ENCODE measurements at regions not wholly inside any gene's neighbourhood (a gene's known extent, or its start where the extent isn't known, plus 50 kb on each side); places are given as distances from the start of the nearest gene placed in this dataset.
"Not testable (repeated sequence)": the region's sequence is repeated elsewhere in the genome, so short reads cannot be mapped to it uniquely, and the experiment has no call there.

GRCh38 chr12:72995616-72996015 is 723.4 kb downstream of the TRHDE start:
- Histone ChIP-seq H3K4me3 (no peak overlapping the region), H3K27ac (no peak overlapping the region)

DNA sequence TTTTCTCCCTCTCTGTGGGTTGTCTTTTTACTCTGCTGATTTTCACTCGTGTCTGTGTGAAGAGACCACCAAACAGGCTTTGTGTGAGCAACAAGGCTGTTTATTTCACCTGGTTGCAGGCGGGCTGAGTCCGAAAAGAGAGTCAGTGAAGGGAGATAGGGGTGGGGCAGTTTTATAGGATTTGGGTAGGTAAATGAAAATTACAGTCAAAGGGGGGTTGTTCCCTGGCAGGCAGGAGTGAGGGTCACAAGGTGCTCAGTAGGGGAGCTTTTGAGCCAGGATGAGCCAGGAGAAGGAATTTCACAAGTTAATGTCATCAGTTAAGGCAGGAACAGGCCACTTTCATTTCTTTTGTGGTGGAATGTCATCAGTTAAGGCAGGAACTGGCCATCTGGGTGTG is 729.6 kb downstream of the TRHDE start:
- not testable (repeated sequence) for H3K27ac ChIP-seq, H3K4me3 ChIP-seq

- H3K4me3 ChIP-seq, H3K27ac ChIP-seq: not testable (repeated sequence)
These were observed 730.3 kb downstream of the TRHDE start for GRCh38 chr12:73002504-73002903.

DNA sequence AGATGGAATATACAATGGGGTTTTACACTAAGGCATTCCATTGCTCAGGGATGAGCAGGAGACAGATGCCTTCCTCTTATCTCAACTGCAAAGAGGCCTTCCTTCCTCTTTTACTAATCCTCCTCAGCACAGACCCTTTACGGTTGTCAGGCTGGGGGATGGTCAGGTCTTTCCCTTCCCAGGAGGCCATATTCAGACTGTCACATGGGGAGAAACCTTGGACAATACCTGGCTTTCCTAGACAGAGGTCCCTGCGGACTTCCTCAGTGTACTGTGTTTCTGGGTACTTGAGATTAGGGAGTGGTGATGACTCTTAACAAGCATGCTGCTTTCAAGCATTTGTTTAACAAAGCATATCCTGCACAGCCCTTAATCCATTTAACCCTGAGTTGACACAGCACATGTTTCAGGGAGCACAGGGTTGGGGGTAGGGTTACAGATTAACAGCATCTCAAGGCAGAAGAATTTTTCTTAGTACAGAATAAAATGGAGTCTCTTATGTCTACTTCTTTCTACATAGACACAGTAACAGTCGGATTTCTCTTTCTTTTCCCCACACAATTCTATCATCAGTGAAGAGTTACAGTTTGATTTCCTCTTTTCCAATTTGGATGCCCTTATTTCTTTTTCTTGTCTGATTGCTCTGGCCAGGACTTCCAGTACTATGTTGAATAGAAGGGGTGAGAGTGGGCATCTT is 737.1 kb downstream of the TRHDE start:
- not testable (repeated sequence) for H3K27ac ChIP-seq, H3K4me3 ChIP-seq

DNA sequence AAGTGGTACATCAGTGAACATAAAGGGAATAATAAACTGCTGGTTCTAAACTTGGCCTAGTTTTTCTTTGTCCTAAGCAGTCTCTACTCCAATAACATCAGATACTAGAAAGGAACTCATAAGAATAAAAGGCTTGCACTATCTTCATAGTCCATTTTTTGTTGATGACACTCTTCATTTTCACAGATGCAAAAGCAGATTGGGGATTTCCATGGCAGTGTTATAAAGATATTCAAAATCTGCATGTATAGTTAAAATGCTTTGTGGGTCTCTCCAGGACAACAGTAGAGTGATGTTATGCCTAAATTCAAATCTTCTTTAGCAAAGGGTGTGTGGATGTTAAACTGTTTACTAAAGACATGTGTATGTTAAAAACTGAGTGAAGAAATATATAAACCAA is 745.8 kb downstream of the TRHDE start:
- no peak overlapping the region for H3K27ac ChIP-seq
- H3K4me3 ChIP-seq, result no peak overlapping the region

- H3K4me3 ChIP-seq, result no peak overlapping the region
- H3K27ac ChIP-seq, result no peak overlapping the region
These were observed 781.7 kb downstream of the TRHDE start for GRCh38 chr12:73053893-73054292.

- no peak overlapping the region for H3K27ac ChIP-seq
- no peak overlapping the region for H3K4me3 ChIP-seq
These were observed 785.3 kb downstream of the TRHDE start for GRCh38 chr12:73057428-73057827.

DNA sequence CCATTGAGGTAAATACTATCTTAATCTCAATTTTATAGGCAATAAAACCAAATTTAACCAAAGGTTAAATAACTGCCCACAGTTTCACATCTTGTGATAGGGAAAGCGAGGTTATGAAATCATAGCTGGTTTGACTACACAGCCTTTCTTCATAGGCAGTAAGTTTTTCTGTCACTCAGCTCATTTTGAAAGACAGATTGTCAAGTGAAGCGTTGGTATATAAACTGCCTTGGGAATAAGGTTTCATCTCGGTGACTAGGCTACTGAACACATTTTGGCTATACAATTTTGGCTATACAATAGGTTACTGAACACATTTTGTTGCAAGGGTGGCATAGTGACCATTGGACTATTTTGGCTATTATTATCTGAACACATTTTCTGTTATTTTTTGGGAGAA is 793.7 kb downstream of the TRHDE start:
- Histone ChIP-seq H3K27ac (no peak overlapping the region), H3K4me3 (no peak overlapping the region)

DNA sequence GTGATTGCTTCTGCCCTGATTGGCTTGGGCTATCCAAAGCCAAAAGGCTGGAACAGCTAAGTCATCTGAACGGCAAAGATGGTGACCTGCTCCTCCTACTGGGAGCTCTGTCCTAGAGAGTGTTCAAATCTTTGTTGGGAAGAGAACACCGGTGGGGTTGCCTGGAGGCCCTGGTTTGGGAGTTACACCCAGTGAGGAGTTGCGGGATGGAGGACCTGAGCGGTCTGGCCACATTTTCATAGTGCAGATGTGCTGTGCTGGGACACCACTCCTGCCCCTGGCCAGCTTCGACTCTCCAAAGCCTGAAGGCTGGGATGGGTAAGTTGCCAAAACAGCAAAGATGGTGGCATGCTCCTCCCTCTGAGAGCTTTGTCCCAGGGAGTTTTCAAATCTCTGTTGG is 795.4 kb downstream of the TRHDE start:
- no peak overlapping the region for H3K4me3 ChIP-seq
- H3K27ac ChIP-seq, result no peak overlapping the region

DNA sequence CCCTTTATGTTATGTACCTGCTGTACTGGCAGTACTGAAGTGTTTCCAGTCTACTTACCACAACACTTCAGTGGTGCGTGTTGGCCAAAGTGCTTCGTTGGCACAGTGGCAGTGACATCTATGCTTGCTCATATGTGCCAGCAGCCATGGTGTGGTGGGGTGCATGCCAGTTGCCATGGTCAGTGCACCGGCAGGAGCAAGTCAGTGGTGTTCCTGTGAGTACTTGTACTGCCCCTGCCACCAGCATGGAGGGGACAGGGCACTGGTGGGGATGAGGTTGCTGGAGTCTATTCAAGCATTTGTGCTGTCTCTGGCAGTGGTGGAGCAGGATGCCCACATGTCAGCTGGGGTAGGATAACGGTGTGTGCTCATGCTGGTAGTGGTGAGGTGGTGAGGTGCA is 800.0 kb downstream of the TRHDE start:
- no peak overlapping the region for H3K4me3 ChIP-seq

DNA sequence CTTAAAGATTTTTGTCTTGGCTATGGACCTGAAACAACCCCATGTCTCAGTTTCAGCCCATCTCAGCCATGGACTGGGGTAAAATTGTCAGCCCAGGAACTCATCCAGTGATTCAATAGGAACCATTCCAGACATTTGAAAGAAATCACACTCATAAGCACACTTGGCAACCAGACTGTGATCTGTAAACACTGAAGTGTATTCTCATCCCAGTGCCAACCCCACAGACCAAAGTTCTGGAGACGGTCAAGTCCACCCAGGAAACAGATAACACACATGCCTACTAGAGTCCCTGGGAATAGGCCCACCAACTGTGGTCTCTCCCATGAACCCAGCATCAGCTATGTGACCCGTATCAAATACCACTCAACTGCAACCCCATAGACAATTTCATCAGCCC is 804.6 kb downstream of the TRHDE start:
- Histone ChIP-seq H3K4me3 (no peak overlapping the region), H3K27ac (no peak overlapping the region)

More for the DNA sequence above, 800.0 kb downstream of the TRHDE start:
- no peak overlapping the region for H3K27ac ChIP-seq

DNA sequence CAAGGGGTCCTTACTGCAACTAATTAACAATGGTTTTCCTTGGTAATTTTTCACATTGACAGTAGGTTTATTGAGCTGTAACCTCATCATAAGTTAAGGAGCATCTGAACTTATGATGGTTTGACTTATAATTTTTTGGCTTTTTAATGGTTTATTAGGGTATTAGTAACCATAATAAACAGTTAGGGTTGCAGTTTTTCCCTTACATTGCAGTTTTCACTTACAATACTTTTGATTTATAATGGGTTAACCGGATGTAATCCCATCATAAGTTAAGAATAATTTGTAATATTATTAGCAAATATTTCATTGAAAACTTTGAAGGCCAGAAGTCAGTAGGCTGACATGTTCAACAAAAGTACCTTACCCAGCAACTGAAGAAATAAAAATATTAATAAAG is 811.6 kb downstream of the TRHDE start:
- no peak overlapping the region for H3K27ac ChIP-seq

GRCh38 chr12:73106296-73106695 is 834.1 kb downstream of the TRHDE start:
- Histone ChIP-seq H3K27ac (no peak overlapping the region), H3K4me3 (no peak overlapping the region)

More for the DNA sequence above, 811.6 kb downstream of the TRHDE start:
- H3K4me3 ChIP-seq, result no peak overlapping the region

DNA sequence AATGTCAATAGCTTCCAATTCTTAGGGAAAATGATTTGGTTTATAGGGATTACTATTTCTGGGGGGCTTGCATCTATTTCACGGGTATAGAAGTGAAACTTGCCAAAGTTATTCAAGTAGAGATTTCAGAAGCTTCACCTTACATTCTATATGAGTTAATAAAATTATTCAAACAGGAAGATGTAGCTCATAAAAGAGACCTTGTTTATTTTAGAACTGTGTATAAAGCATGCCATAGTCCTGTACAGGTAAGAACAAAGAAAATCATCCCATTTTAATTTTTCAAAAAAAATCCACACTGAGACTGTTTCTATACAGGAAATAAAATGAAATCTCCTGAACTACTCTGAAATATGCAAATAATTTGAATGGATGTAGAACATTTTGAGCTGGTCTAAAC is 834.7 kb downstream of the TRHDE start:
- H3K27ac ChIP-seq, result no peak overlapping the region
- H3K4me3 ChIP-seq, result no peak overlapping the region

DNA sequence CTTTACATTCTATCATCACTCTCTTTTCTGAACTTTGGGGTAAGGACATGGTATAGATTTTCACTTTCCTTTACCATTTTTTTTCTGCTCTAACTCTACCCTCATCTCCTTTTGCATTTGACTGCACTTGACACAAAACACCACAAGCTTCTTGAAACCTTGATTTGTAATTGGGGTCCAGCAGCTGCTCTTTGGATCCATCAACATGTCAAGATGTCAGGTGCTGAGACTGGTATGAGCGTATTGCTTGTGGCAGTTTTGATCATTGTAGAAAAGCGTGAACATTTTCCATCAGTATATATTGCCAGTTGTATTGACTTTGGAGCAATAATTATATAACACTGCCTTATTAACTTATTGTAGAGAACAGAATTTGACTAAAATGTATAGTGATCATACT is 838.6 kb downstream of the TRHDE start:
- Histone ChIP-seq H3K27ac (no peak overlapping the region), H3K4me3 (no peak overlapping the region)

GRCh38 chr12:73112035-73112816 is 840.1 kb downstream of the TRHDE start:
- Histone ChIP-seq H3K27ac (no peak overlapping the region), H3K4me3 (no peak overlapping the region)

GRCh38 chr12:73124480-73124879 is 852.3 kb downstream of the TRHDE start:
- Histone ChIP-seq H3K4me3 (no peak overlapping the region), H3K27ac (no peak overlapping the region)

DNA sequence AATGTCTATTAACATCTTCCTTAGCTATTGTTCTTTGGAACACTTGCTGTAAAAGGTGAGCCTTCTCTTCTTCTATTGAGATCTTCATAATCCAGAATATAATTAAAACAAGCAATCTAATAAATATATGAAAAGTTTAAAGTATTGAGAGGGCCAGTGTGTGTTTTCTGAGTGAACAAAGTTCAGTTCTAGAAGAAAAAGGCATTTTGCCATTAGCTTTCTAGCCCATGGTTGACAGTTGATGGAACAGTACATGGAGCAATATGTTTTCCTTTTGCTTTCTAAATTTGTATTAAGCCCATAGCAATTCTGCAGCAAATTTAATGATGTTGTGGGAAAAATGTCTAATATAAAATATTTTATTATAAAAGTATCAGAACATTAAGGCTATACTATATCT is 853.0 kb downstream of the TRHDE start:
- H3K27ac ChIP-seq, result no peak overlapping the region
- no peak overlapping the region for H3K4me3 ChIP-seq

GRCh38 chr12:73136386-73136785 is 864.2 kb downstream of the TRHDE start:
- Histone ChIP-seq H3K4me3 (no peak overlapping the region), H3K27ac (no peak overlapping the region)

DNA sequence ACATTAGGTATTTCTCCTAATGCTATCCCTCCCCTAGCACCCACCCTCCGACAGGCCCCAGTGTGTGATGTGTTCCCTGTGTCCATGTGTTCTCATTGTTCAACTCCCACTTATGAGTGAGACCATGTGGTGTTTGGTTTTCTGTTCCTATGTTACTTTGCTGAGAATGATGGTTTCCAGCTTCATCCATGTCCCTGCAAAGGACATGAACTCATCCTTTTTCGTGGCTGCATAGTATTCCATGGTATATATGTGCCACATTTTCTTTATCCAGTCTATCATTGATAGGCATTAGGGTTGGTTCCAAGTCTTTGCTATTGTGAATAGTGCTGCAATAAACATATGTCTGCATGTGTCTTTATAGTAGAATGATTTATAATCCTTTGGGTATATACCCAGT is 867.5 kb downstream of the TRHDE start:
- not testable (repeated sequence) for H3K27ac ChIP-seq

GRCh38 chr12:73158341-73158740 is 886.2 kb downstream of the TRHDE start:
- Histone ChIP-seq H3K27ac (no peak overlapping the region), H3K4me3 (no peak overlapping the region)

More for the DNA sequence above, 867.5 kb downstream of the TRHDE start:
- H3K4me3 ChIP-seq, result not testable (repeated sequence)

All from skin epidermis (tissue), 12 donors.